IMR-90 (cell line): ENCODE measurements at regions not wholly inside any gene's neighbourhood (a gene's known extent, or its start where the extent isn't known, plus 50 kb on each side); places are given as distances from the start of the nearest gene placed in this dataset.

Experiments
- ATAC-seq: fragments of 200-7000 bp; cut with Tn5 transposase; 2 replicates; pipeline ENCODE4 v1.9.1; 2020; ENCODE audit warnings: low read depth, mild to moderate bottlenecking, moderate library complexity
- BruUV-seq: library from RNA; stranded (reverse); fragments of 400-500 nt; replicated peaks from 2 replicates; lab custom pipeline; 2021; lab: Mats Ljungman, UMichigan
- CTCF ChIA-PET: fragments of 300-600 bp; formaldehyde crosslinking; extraction: SDS; loops from one replicate; lab custom pipeline; 2021; ENCODE audit warnings: antibody characterized with exemption; lab: Yijun Ruan, JAX
- POLR2A ChIA-PET: fragments of 300-600 bp; sonication (Branson Sonifier 250); formaldehyde crosslinking; loops from one replicate; lab custom pipeline; 2022; ENCODE audit warnings: antibody characterized with exemption; ENCODE audit not compliant: unreplicated experiment; lab: Charles Lee
- DNase-seq: peaks from one replicate; pipeline ENCODE4 v3.0.0; 2013
- H2AFZ ChIP-seq: replicated peaks from 2 replicates; pipeline ENCODE3; 2013; ENCODE audit warnings: low read length, mild to moderate bottlenecking; ENCODE audit not compliant: poor library complexity
- H2AK5ac ChIP-seq: 2 replicates; pipeline ENCODE4 v1.6.1; 2013; ENCODE audit warnings: low read depth, low read length, inconsistent platforms
- H2AK9ac ChIP-seq: replicated peaks from 2 replicates; pipeline ENCODE3; 2013; ENCODE audit warnings: mild to moderate bottlenecking, low read depth, low read length, moderate library complexity; ENCODE audit not compliant: poor library complexity
- H2BK120ac ChIP-seq: 2 replicates; pipeline ENCODE4 v1.6.1; 2013; ENCODE audit warnings: low read depth, low read length, inconsistent platforms
- H2BK15ac ChIP-seq: 3 replicates; pipeline ENCODE4 v1.6.1; 2013; ENCODE audit warnings: low read depth, low read length, inconsistent platforms
- H2BK20ac ChIP-seq: 2 replicates; pipeline ENCODE4 v1.6.1; 2013; ENCODE audit warnings: low read depth, mild to moderate bottlenecking, inconsistent platforms, low read length, moderate library complexity
- H2BK5ac ChIP-seq: 2 replicates; pipeline ENCODE4 v1.6.1; 2013; ENCODE audit warnings: mild to moderate bottlenecking, low read depth, low read length, inconsistent platforms; ENCODE audit not compliant: poor library complexity, severe bottlenecking
- H3K14ac ChIP-seq: replicated peaks from 2 replicates; pipeline ENCODE4 v1.6.1; 2013; ENCODE audit warnings: low read depth, low read length, inconsistent platforms
- H3K18ac ChIP-seq: 2 replicates; pipeline ENCODE4 v1.6.1; 2013; ENCODE audit warnings: low read depth, low read length, control low read depth
- H3K23ac ChIP-seq: 2 replicates; pipeline ENCODE4 v1.6.1; 2013; ENCODE audit warnings: low read depth, low read length, inconsistent platforms
- H3K27ac ChIP-seq: 2 replicates; pipeline ENCODE4 v1.5.1; 2013; ENCODE audit warnings: mild to moderate bottlenecking, control low read depth, low read length; ENCODE audit not compliant: insufficient read depth
- H3K27me3 ChIP-seq: 2 replicates; pipeline ENCODE4 v1.6.1; 2013; ENCODE audit warnings: low read length; ENCODE audit not compliant: control insufficient read depth, insufficient read depth
- H3K36me3 ChIP-seq: 2 replicates; pipeline ENCODE4 v1.6.1; 2013; ENCODE audit warnings: low read length, mixed read lengths; ENCODE audit not compliant: control insufficient read depth, insufficient read depth
- H3K4ac ChIP-seq: 2 replicates; pipeline ENCODE4 v1.6.1; 2013; ENCODE audit warnings: low read depth, low read length, inconsistent platforms
- H3K4me1 ChIP-seq: 2 replicates; pipeline ENCODE4 v1.6.1; 2013; ENCODE audit warnings: low read length, mixed read lengths; ENCODE audit not compliant: control insufficient read depth, insufficient read depth
- H3K4me2 ChIP-seq: 2 replicates; pipeline ENCODE4 v1.6.1; 2013; ENCODE audit warnings: low read depth, mild to moderate bottlenecking, control low read depth, low read length, moderate library complexity
- H3K4me3 ChIP-seq: 2 replicates; pipeline ENCODE4 v1.5.1; 2013; ENCODE audit warnings: low read depth, mild to moderate bottlenecking, control low read depth, low read length, moderate library complexity; ENCODE audit not compliant: insufficient read depth
- H3K56ac ChIP-seq: 2 replicates; pipeline ENCODE4 v1.6.1; 2013; ENCODE audit warnings: low read length, inconsistent platforms; ENCODE audit not compliant: insufficient read depth; ENCODE audit errors: extremely low read depth
- H3K79me1 ChIP-seq, 2 experiments: 2 replicates each; pipeline ENCODE4 v1.6.1; 2013; ENCODE audit warnings: low read length in 2 of 2, inconsistent platforms in 1 of 2, low read depth in 1 of 2
- H3K9ac ChIP-seq: 2 replicates; pipeline ENCODE4 v1.6.1; 2013; ENCODE audit warnings: low read depth, low read length, control low read depth
- H3K9me1 ChIP-seq: 2 replicates; pipeline ENCODE4 v1.6.1; 2013; ENCODE audit warnings: low read length, inconsistent platforms; ENCODE audit not compliant: insufficient read depth
- H3K9me3 ChIP-seq: 2 replicates; pipeline ENCODE4 v1.6.1; 2013; ENCODE audit warnings: low read length; ENCODE audit not compliant: control insufficient read depth, insufficient read depth
- H4K20me1 ChIP-seq: 2 replicates; pipeline ENCODE4 v1.6.1; 2013; ENCODE audit warnings: low read length, inconsistent platforms; ENCODE audit not compliant: insufficient read depth
- H4K5ac ChIP-seq: 2 replicates; pipeline ENCODE4 v1.6.1; 2013; ENCODE audit warnings: mild to moderate bottlenecking, low read depth, low read length, control low read depth
- H4K8ac ChIP-seq, 2 experiments: 2 replicates each; pipeline ENCODE4 v1.6.1; 2013; ENCODE audit warnings: low read depth in 2 of 2, low read length in 2 of 2, control low read depth in 1 of 2, inconsistent platforms in 1 of 2
- H4K91ac ChIP-seq: 2 replicates; pipeline ENCODE4 v1.6.1; 2013; ENCODE audit warnings: low read depth, low read length, inconsistent platforms; ENCODE audit not compliant: insufficient read depth
- BHLHE40 ChIP-seq: fragments of 150-350 bp; IDR thresholded peaks from 2 replicates; pipeline ENCODE4 v1.6.1; 2016; ENCODE audit warnings: mild to moderate bottlenecking, low read depth, low read length
- CEBPB ChIP-seq: IDR thresholded peaks from 2 replicates; pipeline ENCODE4 v1.6.1; 2012; ENCODE audit warnings: low read depth, low read length, improper control_type of control experiment
- CHD1 ChIP-seq: IDR thresholded peaks from 2 replicates; pipeline ENCODE4 v1.6.1; 2012; ENCODE audit warnings: low read depth, low read length, improper control_type of control experiment
- ELK1 ChIP-seq: fragments of 150-350 bp; IDR thresholded peaks from 2 replicates; pipeline ENCODE4 v1.6.1; 2016; ENCODE audit warnings: low read depth, mild to moderate bottlenecking, low read length, moderate library complexity, borderline replicate concordance
- MAZ ChIP-seq: IDR thresholded peaks from 2 replicates; pipeline ENCODE4 v1.6.1; 2012; ENCODE audit warnings: low read depth, mild to moderate bottlenecking, low read length, improper control_type of control experiment, moderate library complexity, borderline replicate concordance
- MXI1 ChIP-seq: IDR thresholded peaks from 2 replicates; pipeline ENCODE4 v1.6.1; 2012; ENCODE audit warnings: low read depth, mild to moderate bottlenecking, low read length, moderate library complexity, borderline replicate concordance
- NFE2L2 ChIP-seq: fragments of 150-350 bp; IDR thresholded peaks from 2 replicates; pipeline ENCODE4 v1.6.1; 2016; ENCODE audit warnings: low read depth, mild to moderate bottlenecking, low read length
- POLR2A ChIP-seq: IDR thresholded peaks from 2 replicates; pipeline ENCODE4 v1.6.1; 2012; ENCODE audit warnings: mild to moderate bottlenecking, low read depth, low read length
- RAD21 ChIP-seq: IDR thresholded peaks from 2 replicates; pipeline ENCODE4 v1.6.1; 2012; ENCODE audit warnings: low read length, improper control_type of control experiment
- RFX5 ChIP-seq: IDR thresholded peaks from 2 replicates; pipeline ENCODE4 v1.8.0; 2012; ENCODE audit warnings: low read depth, mild to moderate bottlenecking, low read length, moderate library complexity
- SMC3 ChIP-seq: fragments of 150-350 bp; IDR thresholded peaks from 2 replicates; pipeline ENCODE4 v1.6.1; 2016; ENCODE audit warnings: low read depth, mild to moderate bottlenecking, antibody characterized with exemption, low read length, moderate library complexity
- WGBS, 2 experiments: methylation state at CpG; one replicate each; pipeline versions ENCODE4 v1.1.5 to v1.1.7; 2013; ENCODE audit warnings: missing lambda C conversion rate in 2 of 2; ENCODE audit not compliant: insufficient read length in 1 of 2; ENCODE audit errors: extremely low coverage in 2 of 2; 5-methylcytosine and 5-hydroxymethylcytosine counted together
- dilution Hi-C: fragments of 300-500 bp; cut with HindIII; formaldehyde crosslinking; loops from one replicate; pipeline ENCODE4 v1.14.3; 2018; ENCODE audit warnings: low sequenced_read_pairs; ENCODE audit not compliant: unreplicated experiment
- in situ Hi-C: fragments of 300-500 bp; cut with MboI; formaldehyde crosslinking; loops from 3 replicates; pipeline ENCODE4 v1.14.3; 2019; ENCODE audit warnings: low sequenced_read_pairs, inconsistent platforms, mixed read lengths
- intact Hi-C: fragments of 100-400 bp; cut with micrococcal nuclease; formaldehyde crosslinking; loops from 2 replicates; pipeline ENCODE4 v1.10.0; 2022

GRCh38 chr10:25697412-25697811 is 236.6 kb upstream of the MYO3A start:
- H3K9me3 ChIP-seq = peaks cover 14% of the 10 kb centered on the region
- H3K9me1 ChIP-seq = no peaks in the 10 kb centered on the region
- no peaks in the 10 kb centered on the region for H3K79me1 ChIP-seq
- H4K5ac ChIP-seq = no peak overlapping the region
- no peak overlapping the region for H2BK120ac ChIP-seq
- 46% methylated on average over 5 of the region's 5 CpGs; no CpG with 5 or more reads in 1 of the 2 experiments for WGBS, 2 experiments
- no peak overlapping the region for H2BK5ac ChIP-seq
- H2BK20ac ChIP-seq = no peak overlapping the region
- no peak overlapping the region for H3K14ac ChIP-seq
- BruUV-seq = no TSS peak
- no peak for ATAC-seq
- no peaks in the 10 kb centered on the region for H3K4me1 ChIP-seq
- no peak overlapping the region for H3K4me2 ChIP-seq
- no peak overlapping the region for H2BK15ac ChIP-seq
- H3K27ac ChIP-seq = no peak overlapping the region
- H3K4ac ChIP-seq = no peak overlapping the region
- H3K18ac ChIP-seq = no peak overlapping the region
- H3K23ac ChIP-seq = no peak overlapping the region
- no peak overlapping the region for H4K91ac ChIP-seq
- no peak for DNase-seq
- H3K36me3 ChIP-seq = no peaks in the 10 kb centered on the region
- TF ChIP-seq RAD21 (no peak), MAZ (no peak), BHLHE40 (no peak), CHD1 (no peak), SMC3 (no peak), ELK1 (no peak), RFX5 (no peak), NFE2L2 (no peak), MXI1 (no peak), CEBPB (no peak), POLR2A (no peak)
- no peaks in the 10 kb centered on the region for H4K20me1 ChIP-seq
- H3K4me3 ChIP-seq = no peak overlapping the region
- no peak overlapping the region for H2AK5ac ChIP-seq
- no peaks in the 10 kb centered on the region for H3K27me3 ChIP-seq
- no peak overlapping the region for H3K9ac ChIP-seq
- ChIA-PET POLR2A (no interaction called here), CTCF (no interaction called here)
- no peak overlapping the region for H2AFZ ChIP-seq
- no peak overlapping the region for H3K56ac ChIP-seq
- intact Hi-C loops = no loop called here
- dilution Hi-C loops = no loop called here
- no peak overlapping the region for H4K8ac ChIP-seq
- no peak overlapping the region for H2AK9ac ChIP-seq
- in situ Hi-C loops = no loop called here
